ENCODE measurements at regions not wholly inside any gene's neighbourhood (a gene's known extent, or its start where the extent isn't known, plus 50 kb on each side); places are given as distances from the start of the nearest gene placed in this dataset.

- no peak for DNase-seq
Measured at GRCh38 chr5:175103746-175104145, 340.2 kb downstream of the DRD1 start.

GRCh38 chr5:175102717-175103116 lies 341.3 kb downstream of the DRD1 start:
- no peak for DNase-seq

- no peak for DNase-seq
Measured at GRCh38 chr5:175098301-175098700, 345.7 kb downstream of the DRD1 start.

GRCh38 chr5:175096469-175097165 lies 347.4 kb downstream of the DRD1 start:
- DNase-seq: no peak

GRCh38 chr5:175094461-175094860 lies 349.5 kb downstream of the DRD1 start:
- no peak for DNase-seq

GRCh38 chr5:175092691-175093090 lies 351.3 kb downstream of the DRD1 start:
- no peak for DNase-seq

- no peak for DNase-seq
Measured at GRCh38 chr5:175088963-175089362, 355.0 kb downstream of the DRD1 start.

GRCh38 chr5:175082866-175083590 lies 358.6 kb downstream of the MSX2 start:
- DNase-seq: peak; percentile 20

GRCh38 chr5:175082346-175082745 lies 358.0 kb downstream of the MSX2 start:
- DNase-seq: no peak

GRCh38 chr5:175079707-175080106 lies 355.3 kb downstream of the MSX2 start:
- DNase-seq: no peak

GRCh38 chr5:175070283-175070682 lies 345.9 kb downstream of the MSX2 start:
- DNase-seq: no peak

GRCh38 chr5:175060257-175060656 lies 335.9 kb downstream of the MSX2 start:
- DNase-seq: no peak

GRCh38 chr5:175059687-175060211 lies 335.4 kb downstream of the MSX2 start:
- peak; percentile 28 for DNase-seq

GRCh38 chr5:175056831-175057230 lies 332.4 kb downstream of the MSX2 start:
- DNase-seq: no peak

- no peak for DNase-seq
Measured at GRCh38 chr5:175054243-175054642, 329.9 kb downstream of the MSX2 start.

GRCh38 chr5:175052351-175052750 lies 328.0 kb downstream of the MSX2 start:
- DNase-seq: no peak

- DNase-seq: no peak
Measured at GRCh38 chr5:175047048-175047447, 322.7 kb downstream of the MSX2 start.

GRCh38 chr5:175045820-175046219 lies 321.4 kb downstream of the MSX2 start:
- DNase-seq: no peak

- DNase-seq: no peak
Measured at GRCh38 chr5:175037820-175038219, 313.4 kb downstream of the MSX2 start.

- DNase-seq: no peak
Measured at GRCh38 chr5:175035882-175036533, 311.6 kb downstream of the MSX2 start.

GRCh38 chr5:175034924-175035323 lies 310.5 kb downstream of the MSX2 start:
- DNase-seq: no peak

GRCh38 chr5:175032741-175033151 lies 308.4 kb downstream of the MSX2 start:
- DNase-seq: no peak

GRCh38 chr5:175032013-175032412 lies 307.6 kb downstream of the MSX2 start:
- no peak for DNase-seq

GRCh38 chr5:175027390-175027789 lies 303.0 kb downstream of the MSX2 start:
- DNase-seq: no peak
